ENCODE measurements at regions not wholly inside any gene's neighbourhood (a gene's known extent, or its start where the extent isn't known, plus 50 kb on each side); places are given as distances from the start of the nearest gene placed in this dataset.
A peak's percentile ranks its signal among the peaks of the same experiment; 100 is the strongest.
"Not testable (repeated sequence)": the region's sequence is repeated elsewhere in the genome, so short reads cannot be mapped to it uniquely, and the experiment has no call there.

DNA sequence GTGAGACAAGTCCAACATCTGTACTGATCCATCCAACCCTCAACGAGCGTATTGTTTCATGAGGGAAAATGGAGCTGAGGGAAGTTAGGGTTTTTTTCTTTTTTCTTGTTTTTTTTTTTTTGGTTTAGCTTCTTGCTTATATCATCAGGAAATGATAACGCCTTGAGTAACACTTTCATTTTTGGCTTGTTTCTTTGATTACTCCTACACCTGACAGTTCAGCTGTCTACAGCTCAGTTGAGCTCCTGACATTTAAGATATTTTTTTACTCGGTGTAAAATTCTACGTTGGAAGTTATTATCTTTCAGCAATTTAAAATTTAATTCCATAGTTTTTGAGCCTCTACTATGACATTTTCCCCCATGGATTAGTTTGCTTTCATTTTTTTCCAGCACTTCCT, 691.0 kb upstream of the HTR2C start:
- DNase-seq: no peak

DNA sequence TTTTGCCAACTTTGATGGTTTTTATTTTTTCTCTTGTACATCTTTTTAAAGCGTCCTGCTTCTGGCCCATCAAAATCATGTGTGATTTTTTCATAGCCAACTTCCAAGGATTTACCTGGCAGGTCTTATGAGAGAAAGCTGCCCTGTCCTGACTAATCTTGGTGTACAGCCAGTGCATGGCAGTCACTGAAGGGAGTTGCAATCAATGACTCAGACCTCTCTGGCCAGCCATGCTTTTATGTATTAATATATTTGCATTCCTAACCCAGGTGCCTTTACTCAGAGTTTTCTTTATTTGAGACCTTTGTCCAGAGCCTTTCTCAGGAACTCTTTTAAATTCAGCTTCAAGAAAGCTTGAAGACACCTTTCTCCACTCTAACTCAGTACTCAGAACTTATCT, 691.5 kb upstream of the HTR2C start:
- DNase-seq: no peak

DNA sequence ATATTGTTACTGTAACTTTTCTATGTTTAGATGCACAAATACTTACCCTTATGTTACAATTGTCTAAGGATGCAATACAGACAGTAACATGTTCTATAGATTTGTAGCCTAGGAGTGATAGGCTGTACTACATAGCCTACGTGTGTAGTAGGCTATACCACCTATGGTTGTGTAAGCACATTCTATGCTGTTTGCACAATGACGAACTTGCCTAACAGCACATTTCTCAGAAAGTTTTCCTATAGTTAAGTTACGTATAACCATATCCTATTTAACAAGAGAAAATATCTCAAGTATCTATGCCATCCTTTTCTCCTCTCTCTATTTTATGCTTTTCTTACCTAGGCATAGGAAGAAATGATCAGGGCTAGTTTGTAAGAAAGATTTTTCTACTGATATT, 710.8 kb upstream of the HTR2C start:
- DNase-seq: no peak

DNA sequence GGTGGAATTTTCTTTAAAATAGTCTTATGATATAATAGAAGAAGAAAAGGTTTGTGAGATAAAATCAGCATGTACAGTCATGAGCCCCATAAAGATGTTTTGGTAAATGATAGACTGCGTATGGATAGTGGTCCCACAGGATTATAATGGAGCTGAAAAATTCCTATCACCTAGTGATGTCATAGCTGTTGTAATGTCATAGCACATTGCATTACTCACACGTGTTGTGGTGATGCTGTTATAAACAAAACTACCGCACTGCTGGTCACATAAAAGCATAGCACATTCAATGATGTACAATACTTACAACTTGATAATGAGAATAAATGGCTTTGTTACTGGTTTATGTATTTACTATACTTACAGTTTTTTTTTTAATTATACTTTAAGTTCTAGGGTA, 715.2 kb upstream of the HTR2C start:
- no peak for DNase-seq

DNA sequence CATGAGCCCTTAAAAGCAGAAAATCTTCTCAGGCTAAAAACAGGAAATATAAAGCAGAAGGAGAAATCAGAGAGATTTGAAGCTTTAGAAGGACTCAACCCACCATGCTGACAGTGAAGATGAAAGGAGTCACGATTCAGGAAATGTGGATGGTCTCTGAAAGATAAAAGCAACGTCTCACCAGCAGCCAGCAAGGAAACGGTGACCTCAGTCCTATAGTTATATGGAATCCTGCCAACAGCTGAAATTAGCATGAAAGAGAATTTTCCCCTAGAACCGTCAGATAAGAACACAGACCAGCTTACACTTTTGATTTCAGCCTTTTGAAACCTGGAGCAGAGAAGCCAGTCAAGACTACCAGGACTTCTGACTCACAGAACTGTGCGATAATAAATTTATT, 715.7 kb upstream of the HTR2C start:
- no peak for DNase-seq

DNA sequence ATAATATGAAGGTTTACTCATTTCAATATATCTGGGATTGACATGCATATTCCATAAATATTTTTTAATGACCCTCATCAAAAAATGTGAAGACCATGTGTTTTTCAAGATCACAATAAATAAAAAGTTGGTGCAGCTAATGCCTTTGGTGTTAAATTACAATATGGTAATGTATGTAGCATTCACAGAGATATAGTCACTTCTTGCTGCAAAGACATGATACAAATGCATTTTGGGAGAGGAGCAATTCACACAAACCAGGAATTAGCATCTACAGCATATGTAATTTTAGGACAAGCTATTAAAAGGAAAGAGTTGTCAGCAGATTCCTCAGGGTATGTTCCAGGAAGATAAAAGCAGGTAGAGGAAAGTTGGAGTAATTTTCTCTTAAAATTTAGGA, 734.5 kb upstream of the HTR2C start:
- DNase-seq: no peak

DNA sequence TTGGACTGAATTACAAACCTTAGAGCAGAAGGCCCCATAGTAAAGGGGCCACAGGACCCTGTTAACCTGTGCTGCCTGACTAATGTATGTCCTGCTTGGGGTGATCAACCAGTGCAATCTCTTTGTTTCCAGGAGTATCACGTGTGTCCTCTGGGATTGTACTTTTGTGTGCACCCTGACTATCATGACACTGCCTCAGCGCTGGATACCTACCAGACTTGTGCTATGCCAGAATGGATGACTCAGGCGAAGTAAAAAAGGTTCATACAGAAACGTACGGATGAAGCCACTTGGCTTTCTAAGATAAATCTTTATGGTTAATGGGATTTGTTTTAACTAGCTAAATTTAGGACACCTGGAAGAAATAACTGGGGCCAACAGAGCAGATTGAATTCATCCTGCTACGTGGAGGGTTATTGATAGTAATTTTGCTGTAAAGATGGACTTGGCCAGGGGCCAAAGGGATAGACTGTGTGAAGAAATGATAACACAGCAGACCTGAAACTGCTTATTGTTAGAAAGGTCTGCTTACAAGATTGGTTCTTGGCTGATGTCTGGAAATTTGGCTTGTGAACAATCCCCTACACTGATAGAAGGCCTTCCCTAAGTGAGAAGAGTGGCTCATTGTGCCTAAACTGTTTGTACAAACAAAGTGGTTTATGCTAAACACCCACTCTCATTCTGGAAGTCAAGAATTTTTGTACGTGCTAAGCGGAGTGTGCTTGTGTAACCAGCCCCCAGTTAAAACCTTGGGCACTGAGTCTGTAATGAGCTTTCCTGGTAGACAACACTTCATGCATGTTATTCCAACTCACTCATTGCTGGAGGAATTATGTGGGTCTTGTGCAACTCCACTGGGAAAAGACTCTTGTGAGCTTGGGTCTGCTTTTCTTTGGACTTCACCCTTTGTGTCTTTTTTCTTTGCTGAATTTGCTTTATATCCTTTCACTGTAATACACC, 750.5 kb upstream of the HTR2C start:
- no peak for DNase-seq

DNA sequence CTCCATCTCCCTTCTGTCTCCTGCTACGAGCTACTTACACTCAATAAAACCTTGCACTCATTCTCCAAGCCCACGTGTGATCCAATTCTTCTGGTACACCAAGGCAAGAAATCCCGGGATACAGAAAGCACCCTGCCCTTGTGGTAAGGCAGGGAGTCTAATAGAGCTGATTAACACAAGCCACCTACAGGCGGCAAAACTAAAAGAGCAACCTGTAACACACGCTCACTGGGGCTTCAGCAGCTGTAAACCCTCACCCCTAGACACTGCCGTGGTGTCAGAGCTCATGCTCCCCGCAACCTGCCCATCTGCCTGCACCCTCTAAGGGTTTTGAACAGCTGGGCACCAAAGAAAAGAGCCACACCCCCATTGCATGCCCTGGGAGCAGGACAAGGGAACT, 755.4 kb upstream of the HTR2C start:
- DNase-seq: no peak

DNA sequence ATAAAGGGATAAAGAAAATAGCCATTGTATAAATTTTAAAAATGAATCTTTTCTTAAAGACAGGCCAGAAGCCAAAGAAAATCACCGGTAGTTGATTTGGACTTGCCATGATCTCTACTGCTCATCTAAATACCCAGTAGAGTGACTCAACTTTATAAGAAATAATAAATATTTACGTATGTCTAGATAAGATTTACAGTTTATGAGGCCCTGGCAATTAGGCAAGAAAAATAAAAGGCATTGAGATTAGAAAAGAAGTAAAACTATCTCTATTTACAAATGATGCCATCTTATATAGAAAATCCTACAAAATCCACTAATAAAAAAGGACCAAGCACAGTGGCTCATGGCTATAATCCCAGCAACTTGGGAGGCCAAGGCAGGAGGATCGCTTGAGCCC, 765.5 kb upstream of the HTR2C start:
- no peak for DNase-seq

DNA sequence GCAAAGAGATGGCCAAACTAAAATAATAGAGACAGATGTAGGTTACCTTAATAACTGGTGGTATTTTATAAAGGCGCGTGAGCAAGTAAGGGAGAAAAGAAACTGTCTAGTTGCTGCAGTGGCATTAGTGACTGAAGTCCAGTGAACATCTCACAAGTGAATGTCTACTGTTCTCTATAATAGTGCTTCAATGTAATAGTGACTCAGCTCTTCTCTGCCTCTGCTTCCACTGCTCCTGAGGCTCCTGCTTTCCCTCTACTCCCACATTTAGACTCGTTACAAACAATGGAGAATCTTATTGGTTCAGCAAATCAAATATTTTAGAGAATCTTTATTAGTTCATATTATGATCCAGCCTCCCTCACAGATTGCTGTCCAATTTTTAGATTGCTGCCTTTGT, 779.1 kb upstream of the HTR2C start:
- DNase-seq: no peak

DNA sequence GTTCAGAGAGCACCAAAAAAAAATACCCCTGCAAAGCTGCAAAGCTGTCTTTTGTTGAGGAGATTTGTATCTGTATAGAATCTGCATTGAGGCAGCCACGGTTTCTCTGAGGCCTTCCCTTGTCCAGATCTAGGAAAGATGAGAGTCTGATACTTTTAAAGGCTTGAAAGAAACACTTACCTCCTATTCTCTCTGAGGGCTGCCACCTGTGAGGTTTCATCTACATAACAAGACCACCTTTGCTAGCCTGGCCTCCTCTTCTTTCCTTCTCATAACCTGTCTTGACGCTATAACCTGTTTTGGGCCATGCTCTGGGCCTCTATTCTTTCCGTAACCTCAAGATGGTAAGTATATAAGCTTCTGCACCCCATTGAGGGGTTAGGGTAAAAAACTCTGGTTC, 779.6 kb upstream of the HTR2C start:
- DNase-seq: no peak

DNA sequence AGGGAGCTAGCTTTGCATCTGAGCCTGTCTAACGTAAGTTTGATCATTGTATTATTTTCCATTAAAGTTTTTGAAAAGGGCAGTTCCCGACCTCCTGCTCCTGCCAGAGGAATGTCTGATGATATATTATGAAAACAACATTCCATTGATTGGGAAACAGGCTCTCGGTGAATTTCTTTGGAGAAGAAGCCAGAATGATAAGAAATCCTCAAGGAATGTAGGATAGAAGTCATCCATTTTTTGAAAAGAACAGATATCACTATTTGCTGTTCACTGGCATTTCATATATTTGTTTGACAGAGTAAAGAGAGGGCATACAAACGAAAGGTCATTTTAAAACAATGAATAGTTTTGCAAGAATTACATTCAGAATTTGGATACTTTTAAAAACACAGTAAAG, 781.0 kb upstream of the HTR2C start:
- DNase-seq: no peak

DNA sequence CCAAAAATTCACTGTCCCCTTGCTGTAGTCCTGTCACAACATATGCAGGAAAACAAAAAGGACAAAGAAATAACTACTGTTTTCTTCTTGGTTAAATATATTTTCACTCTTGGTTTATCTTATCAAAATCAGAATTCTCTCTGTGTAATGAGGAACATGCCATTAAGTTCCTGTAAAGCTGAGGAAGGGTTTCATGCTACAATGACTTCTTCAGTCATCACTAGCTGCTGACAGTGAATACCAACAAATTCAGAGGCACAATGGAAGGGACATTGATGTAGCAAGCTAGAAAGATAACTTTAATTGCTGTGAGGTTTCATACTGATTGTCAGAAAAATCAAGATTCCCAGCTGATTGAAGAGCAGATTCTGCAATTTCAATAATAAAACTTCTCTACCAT, 782.9 kb upstream of the HTR2C start:
- DNase-seq: no peak

DNA sequence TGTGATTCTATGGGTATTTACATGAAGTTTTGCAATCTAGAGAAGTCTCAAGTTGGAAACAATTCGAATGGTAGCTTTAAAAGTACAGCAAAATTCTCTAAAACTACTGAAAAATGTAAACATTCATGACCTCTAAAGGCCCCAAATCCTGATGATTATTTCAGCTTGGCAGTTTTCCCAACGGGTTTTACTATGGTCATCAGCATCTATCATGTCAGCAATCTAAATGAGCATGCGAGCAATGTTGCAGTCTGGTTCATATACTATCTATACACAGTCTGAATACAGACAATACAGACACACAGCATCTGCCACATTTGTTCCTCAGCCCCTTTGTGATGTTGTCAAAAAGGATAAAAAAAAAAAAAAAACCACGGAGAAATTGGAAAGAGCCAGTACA, 790.3 kb upstream of the HTR2C start:
- DNase-seq: no peak

DNA sequence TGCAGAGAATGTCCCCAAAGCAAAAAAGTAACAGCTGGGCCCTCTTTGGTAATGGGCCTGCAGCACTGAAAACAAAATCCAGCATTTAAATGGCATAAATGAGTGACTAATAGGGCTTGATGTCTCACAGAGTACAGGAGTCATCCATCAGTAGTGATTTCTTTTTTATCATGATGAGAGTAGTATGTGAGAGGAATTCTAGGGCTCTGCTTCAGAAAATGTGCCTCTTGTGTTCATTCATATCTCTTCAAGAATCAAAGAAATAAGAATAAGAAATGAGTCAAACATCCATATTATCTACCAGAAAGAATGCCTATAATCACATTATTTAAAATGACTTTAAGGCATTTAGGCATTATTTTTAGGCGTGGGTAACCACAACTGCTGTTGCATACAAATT, 792.9 kb upstream of the HTR2C start:
- DNase-seq: no peak

DNA sequence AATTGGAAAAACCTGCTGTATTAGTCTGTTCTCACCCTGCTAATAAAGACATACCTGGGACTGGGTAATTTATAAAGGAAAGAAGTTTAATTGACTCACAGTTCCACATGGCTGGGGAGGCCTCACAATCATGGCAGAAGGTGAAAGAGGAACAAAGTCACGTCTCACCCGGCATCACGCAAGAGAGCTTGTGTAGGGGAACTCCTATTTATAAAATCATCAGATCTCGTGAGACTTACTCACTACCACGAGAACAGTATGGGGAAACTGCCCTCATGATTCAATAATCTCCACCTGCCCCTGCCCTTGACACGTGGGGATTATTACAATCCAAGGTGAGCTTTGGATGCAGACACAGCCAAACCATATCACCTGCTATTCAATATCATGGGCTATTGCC, 799.1 kb upstream of the HTR2C start:
- not testable (repeated sequence) for DNase-seq

DNA sequence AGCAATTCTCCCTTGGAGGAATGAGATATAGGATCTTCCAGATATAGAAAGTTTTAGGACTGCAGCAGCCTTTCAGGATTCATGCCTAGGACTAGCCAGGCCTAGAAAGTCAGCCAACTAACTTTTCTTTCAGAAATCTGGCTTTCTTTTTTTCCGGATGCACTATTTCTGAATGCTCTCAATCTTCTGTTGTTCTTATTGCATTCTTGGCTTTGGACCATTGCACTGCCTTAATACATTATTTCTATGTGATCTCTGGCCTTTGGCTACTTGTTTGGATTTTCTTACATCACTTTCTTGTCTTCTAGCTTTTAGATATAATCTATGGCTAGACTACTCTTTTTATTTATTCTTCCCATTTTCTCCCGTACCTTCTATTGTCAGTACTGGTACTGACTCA, 813.1 kb upstream of the HTR2C start:
- DNase-seq: no peak

DNA sequence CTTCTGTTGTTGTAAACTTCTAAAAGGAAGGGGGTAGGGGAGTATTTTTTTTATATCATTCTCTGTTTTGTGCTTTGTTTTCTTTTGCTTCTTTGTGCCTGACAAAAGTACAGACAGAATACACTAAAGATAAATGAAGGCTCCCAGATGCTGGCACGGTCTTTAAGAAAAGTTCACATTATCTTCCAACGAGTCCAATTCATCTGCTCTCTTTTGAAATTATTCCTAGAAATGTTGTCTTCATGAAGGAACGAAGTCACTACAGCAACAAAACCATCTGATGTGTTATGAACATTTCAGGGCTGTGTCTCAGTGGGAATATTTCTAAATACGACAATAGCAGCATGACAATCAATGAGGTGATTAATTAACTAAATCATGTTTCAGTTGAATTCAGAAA, 813.8 kb upstream of the HTR2C start:
- no peak for DNase-seq

DNA sequence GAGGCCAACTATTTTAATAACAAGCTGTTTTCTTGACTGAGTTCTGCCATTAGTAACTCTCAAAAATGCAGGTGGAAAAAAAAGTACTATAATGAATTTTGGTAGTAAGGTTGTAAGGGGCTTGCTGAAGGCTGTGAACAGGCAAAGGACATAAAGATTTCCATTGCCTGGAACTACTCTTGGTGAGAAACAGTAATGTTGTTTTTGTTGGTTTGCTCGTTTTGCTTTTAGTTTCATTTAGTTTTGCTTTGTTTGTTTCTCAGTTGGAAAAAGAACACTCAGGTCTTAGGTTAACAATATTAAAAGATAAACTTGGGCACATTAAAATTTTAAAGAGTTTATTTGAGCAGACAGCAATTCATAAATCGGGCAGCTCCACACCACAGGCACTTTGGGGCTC, 824.5 kb upstream of the HTR2C start:
- DNase-seq: no peak

DNA sequence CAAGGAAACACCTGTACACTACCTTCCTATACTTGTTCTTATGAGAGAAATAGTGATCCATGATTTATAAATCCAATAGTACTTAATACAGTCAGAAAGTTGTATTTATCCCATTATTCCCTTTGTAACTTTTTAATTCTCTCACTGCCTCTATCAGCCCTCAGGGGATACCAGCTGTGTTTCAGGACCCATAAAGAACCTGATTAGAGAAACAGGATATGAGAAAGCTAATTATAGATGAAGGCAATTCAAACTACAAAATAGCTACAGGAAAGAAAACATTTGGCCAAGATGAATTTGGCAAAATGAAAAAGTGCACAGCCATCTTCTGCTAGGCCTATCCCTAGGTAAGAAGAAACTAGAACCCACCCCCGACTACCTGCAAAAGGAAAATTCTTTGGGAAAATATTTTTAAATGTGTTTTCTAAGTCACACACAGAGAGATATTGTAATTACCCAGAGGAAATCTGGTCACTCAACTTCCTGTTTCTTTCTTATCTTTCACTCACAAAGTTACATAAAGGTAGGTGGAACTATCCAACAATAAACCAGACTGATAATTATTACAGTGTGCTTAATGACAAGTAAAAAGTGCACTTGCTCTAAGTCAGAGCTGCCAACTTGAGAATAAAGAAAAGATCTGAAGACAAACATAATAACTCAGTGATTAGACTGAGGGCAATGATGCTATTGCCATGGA, 836.5 kb upstream of the HTR2C start:
- DNase-seq: no peak

DNA sequence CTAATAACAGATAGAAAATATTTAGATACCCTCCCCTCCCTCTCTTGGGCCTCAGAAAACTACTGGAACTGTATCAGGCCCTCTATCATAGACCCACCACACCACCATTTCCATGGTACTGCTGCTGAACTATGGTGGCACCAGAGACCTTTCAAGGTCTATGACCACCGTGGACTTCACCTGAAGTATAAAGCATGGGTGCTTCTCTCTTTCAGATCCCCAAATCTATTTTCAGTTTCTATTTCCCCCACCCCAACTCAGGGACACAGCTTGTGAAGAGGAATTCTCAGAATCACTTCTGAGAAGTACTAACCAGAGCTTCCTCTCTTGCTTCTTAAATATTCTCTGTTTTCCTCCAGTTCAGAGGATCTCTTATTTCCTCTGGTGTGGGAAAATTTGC, 840.8 kb upstream of the HTR2C start:
- DNase-seq: no peak

DNA sequence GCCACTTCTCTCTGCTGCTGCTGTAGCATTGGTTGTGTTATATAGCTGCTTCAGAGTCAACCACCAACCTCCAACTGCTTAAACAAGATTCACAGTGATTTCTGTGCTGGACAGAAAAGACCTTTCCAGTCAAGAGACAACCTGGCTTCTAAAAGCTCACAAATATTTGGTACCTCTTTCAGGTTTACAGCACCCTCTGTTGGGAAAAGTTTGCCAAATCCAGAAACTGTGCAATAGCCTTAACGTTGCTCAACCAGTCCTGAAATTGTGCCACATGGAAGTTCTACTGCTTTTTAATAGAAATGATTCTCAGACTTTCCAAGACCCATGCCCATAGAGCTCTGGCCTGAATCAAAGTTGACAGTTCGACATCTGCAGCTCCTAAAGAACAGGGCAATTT, 842.1 kb upstream of the HTR2C start:
- DNase-seq: no peak

DNA sequence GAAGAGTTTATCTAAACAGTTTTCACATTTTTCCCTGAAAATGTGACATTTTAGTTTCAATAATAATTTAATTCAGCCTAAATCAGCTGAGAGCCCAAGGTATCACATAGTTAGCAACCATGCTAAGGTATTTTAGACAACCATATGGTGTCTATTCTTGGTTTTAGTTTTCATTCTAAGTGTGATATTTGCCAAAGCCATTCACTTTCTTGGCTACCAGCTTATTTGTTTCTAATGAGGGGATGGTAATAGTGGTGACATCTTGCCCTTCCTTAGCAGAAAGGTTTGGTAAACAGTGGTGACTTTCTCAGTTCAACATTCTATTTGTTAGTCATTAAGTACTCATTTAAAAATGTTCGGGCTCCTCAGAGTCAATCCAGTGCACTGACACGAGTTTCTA, 854.9 kb upstream of the HTR2C start:
- no peak for DNase-seq

DNA sequence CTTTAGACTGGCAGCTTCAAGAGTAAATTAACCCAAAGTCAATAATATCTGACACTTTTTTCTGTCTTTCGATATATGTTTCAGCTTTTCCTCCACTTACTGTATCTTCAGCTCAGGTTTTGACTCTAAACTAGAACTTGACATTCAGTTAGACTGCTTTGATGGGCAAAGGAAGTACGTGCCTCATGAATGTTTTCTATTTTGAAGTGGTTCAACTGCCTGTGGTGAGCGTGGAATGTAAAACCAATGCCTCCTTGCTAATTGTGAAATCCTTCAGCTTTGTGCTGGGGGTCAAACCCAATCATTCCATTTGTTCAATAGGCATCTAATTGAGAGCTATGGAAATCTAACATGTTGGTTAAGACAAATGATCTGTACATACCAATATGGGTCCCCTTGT, 857.0 kb upstream of the HTR2C start:
- peak in 1 of 5 experiments; percentile 3 for DNase-seq
